ENCODE measurements at regions not wholly inside any gene's neighbourhood (a gene's known extent, or its start where the extent isn't known, plus 50 kb on each side); places are given as distances from the start of the nearest gene placed in this dataset.

DNA sequence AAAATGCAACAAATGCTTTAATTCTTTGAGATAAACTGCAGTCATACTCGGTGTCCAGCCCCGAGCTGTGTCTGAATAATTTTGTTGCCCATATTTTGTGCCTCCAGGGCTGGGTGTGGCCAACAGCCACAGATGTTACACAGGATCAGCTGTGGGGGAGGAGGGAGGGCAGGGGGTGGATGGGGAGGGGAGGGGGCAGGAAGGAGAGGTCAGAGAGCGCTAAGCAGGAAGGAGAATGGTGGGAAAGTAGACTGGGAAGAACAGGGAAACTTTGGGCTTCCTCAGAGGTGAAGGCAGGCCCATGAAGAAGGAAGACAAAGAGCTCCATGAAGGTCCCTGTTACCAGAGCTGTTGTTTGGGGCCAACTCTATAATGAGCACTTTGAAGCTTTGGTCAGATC is 295.8 kb downstream of the COG6 start:
- no peak for TF ChIP-seq CTCF (IDR thresholded peaks at IDR 0.05)
- no peak for TF ChIP-seq EZH2phosphoT487 (IDR thresholded peaks at IDR 0.05)
